GM12872 (cell line): ENCODE measurements at regions not wholly inside any gene's neighbourhood (a gene's known extent, or its start where the extent isn't known, plus 50 kb on each side); places are given as distances from the start of the nearest gene placed in this dataset.

Experiments used
- CTCF ChIP-seq: IDR thresholded peaks from 3 replicates; pipeline ENCODE4 v1.5.1; 2011; ENCODE audit warnings: low read depth, mild to moderate bottlenecking, low read length, moderate library complexity; ENCODE audit not compliant: insufficient read depth

GRCh38 chr6:138036111-138036510 is 71.1 kb downstream of the PERP start:
- TF ChIP-seq CTCF, result no peak

- TF ChIP-seq CTCF, result no peak
These were observed 70.2 kb downstream of the PERP start for GRCh38 chr6:138037009-138037504.

GRCh38 chr6:138038142-138038870 is 68.9 kb downstream of the PERP start:
- TF ChIP-seq CTCF, result no peak
